NCI-H1417 (cell line): ENCODE measurements at regions not wholly inside any gene's neighbourhood (a gene's known extent, or its start where the extent isn't known, plus 50 kb on each side); places are given as distances from the start of the nearest gene placed in this dataset.
"Not testable (repeated sequence)": the region's sequence is repeated elsewhere in the genome, so short reads cannot be mapped to it uniquely, and the experiment has no call there.

Experiments
- DNase-seq, 3 experiments: peaks; one replicate each; lab custom pipeline; 2025; lab: John Stamatoyannopoulos, UW

- DNase-seq: no peak
These were observed 69.0 kb upstream of the FST start for GRCh38 chr5:53411388-53411787.

- DNase-seq: not testable (repeated sequence)
These were observed 67.9 kb upstream of the FST start for GRCh38 chr5:53412499-53412898.

GRCh38 chr5:53416144-53416738, 64.2 kb upstream of the FST start:
- DNase-seq: no peak

GRCh38 chr5:53418409-53418808, 62.0 kb upstream of the FST start:
- DNase-seq: no peak

GRCh38 chr5:53418826-53419658, 61.4 kb upstream of the FST start:
- DNase-seq: no peak

- DNase-seq: no peak
These were observed 57.9 kb upstream of the FST start for GRCh38 chr5:53422539-53422938.

- no peak for DNase-seq
These were observed 56.7 kb upstream of the FST start for GRCh38 chr5:53423724-53424123.

- no peak for DNase-seq
These were observed 55.5 kb upstream of the FST start for GRCh38 chr5:53424686-53425615.

- DNase-seq: peak; percentile 17 to 69 (median 55)
These were observed 54.5 kb upstream of the FST start for GRCh38 chr5:53425687-53426511.

- DNase-seq: no peak
These were observed 54.0 kb upstream of the FST start for GRCh38 chr5:53426512-53426830.

GRCh38 chr5:53426878-53427277, 53.6 kb upstream of the FST start:
- no peak for DNase-seq

- no peak for DNase-seq
These were observed 52.5 kb upstream of the FST start for GRCh38 chr5:53427965-53428364.

- no peak for DNase-seq
These were observed 50.7 kb upstream of the FST start for GRCh38 chr5:53429706-53430105.

- DNase-seq: peak in 1 of 3 experiments; percentile 10
These were observed 49.7 kb upstream of the FST start for GRCh38 chr5:53430618-53431252.
